HepG2 (cell line): ENCODE measurements at regions not wholly inside any gene's neighbourhood (a gene's known extent, or its start where the extent isn't known, plus 50 kb on each side); places are given as distances from the start of the nearest gene placed in this dataset.

ENCODE experiments used
- AHR ChIP-seq: IDR thresholded peaks from 2 replicates; pipeline ENCODE4 v1.6.1; 2018; ENCODE audit warnings: missing genetic modification reagents, missing compliant biosample characterization
- BCL3 ChIP-seq: sonication (generic); formaldehyde crosslinking; IDR thresholded peaks from 2 replicates; pipeline ENCODE4 v1.5.1; 2020; ENCODE audit warnings: mild to moderate bottlenecking, missing genetic modification reagents, moderate library complexity
- CHD2 ChIP-seq: IDR thresholded peaks from 2 replicates; pipeline ENCODE4 v1.6.1; 2011; ENCODE audit warnings: low read depth, low read length, improper control_type of control experiment
- CSRNP1 ChIP-seq: sonication (generic); formaldehyde crosslinking; IDR thresholded peaks from 2 replicates; pipeline ENCODE4 v1.8.1; 2023; ENCODE audit warnings: mild to moderate bottlenecking, missing genetic modification reagents
- ELF1 ChIP-seq: sonication (generic); formaldehyde crosslinking; IDR thresholded peaks from 2 replicates; pipeline ENCODE4 v1.4.0; 2020; ENCODE audit warnings: missing genetic modification reagents
- FOXO4 ChIP-seq: sonication (generic); formaldehyde crosslinking; conservative IDR thresholded peaks from 2 replicates; pipeline ENCODE4 v1.8.1; 2023; ENCODE audit warnings: missing genetic modification reagents
- HNRNPK ChIP-seq: fragments of 200-400 bp; formaldehyde crosslinking; IDR thresholded peaks from 2 replicates; pipeline ENCODE4 v1.6.1; 2018; ENCODE audit warnings: low read length, low read depth, moderate library complexity, mild to moderate bottlenecking; ENCODE audit not compliant: poor library complexity, severe bottlenecking
- JUNB ChIP-seq: sonication (generic); formaldehyde crosslinking; IDR thresholded peaks from 2 replicates; pipeline ENCODE4 v1.8.0; 2022; ENCODE audit warnings: missing genetic modification reagents, mild to moderate bottlenecking, borderline replicate concordance
- MED8 ChIP-seq: sonication (generic); formaldehyde crosslinking; IDR thresholded peaks from 2 replicates; pipeline ENCODE4 v1.8.1; 2023; ENCODE audit warnings: mild to moderate bottlenecking, missing genetic modification reagents; ENCODE audit not compliant: insufficient replicate concordance
- MIXL1 ChIP-seq: IDR thresholded peaks from 2 replicates; pipeline ENCODE4 v1.6.1; 2016
- MLLT10 ChIP-seq: sonication (generic); formaldehyde crosslinking; IDR thresholded peaks from 2 replicates; pipeline ENCODE4 v1.4.0; 2020; ENCODE audit warnings: missing genetic modification reagents
- ONECUT2 ChIP-seq: sonication (generic); formaldehyde crosslinking; IDR thresholded peaks from 2 replicates; pipeline ENCODE4 v1.4.0; 2020; ENCODE audit warnings: missing genetic modification reagents
- SP1 ChIP-seq, 2 experiments: fragments of 450-650 bp in 1 of 2; sonication (generic) in 1 of 2; formaldehyde crosslinking in 1 of 2; IDR thresholded peaks; 2 replicates each; pipeline versions ENCODE4 v1.4.0 to v1.6.1; 2016 to 2020; ENCODE audit warnings: missing genetic modification reagents in 1 of 2
- SP5 ChIP-seq: IDR thresholded peaks from 2 replicates; pipeline ENCODE4 v1.6.1; 2016; ENCODE audit warnings: low read depth, borderline replicate concordance
- TEAD2 ChIP-seq: sonication (generic); formaldehyde crosslinking; IDR thresholded peaks from 2 replicates; pipeline ENCODE4 v1.9.0; 2021; ENCODE audit warnings: missing genetic modification reagents
- TRIM24 ChIP-seq: sonication (generic); formaldehyde crosslinking; IDR thresholded peaks from 2 replicates; pipeline ENCODE4 v1.8.0; 2022; ENCODE audit warnings: mild to moderate bottlenecking, missing genetic modification reagents
- XBP1 ChIP-seq: sonication (generic); formaldehyde crosslinking; IDR thresholded peaks from 2 replicates; pipeline ENCODE4 v1.5.0; 2020; ENCODE audit warnings: missing genetic modification reagents
- ZBTB42 ChIP-seq: sonication (generic); formaldehyde crosslinking; IDR thresholded peaks from 2 replicates; pipeline ENCODE4 v1.5.0; 2020; ENCODE audit warnings: mild to moderate bottlenecking, missing genetic modification reagents
- ZNF264 ChIP-seq: sonication (generic); formaldehyde crosslinking; IDR thresholded peaks from 2 replicates; pipeline ENCODE4 v1.4.0; 2020; ENCODE audit warnings: missing genetic modification reagents
- ZNF34 ChIP-seq: sonication (generic); formaldehyde crosslinking; IDR thresholded peaks from 2 replicates; pipeline ENCODE4 v1.4.0; 2020; ENCODE audit warnings: mild to moderate bottlenecking, missing genetic modification reagents, borderline replicate concordance
- ZNF672 ChIP-seq: sonication (generic); formaldehyde crosslinking; IDR thresholded peaks from 2 replicates; pipeline ENCODE4 v1.8.1; 2022; ENCODE audit warnings: missing genetic modification reagents
- TF ChIP-seq, protein P1 (sequence below), 2 experiments: IDR thresholded peaks; 2 replicates each; pipeline ENCODE4 v1.6.1; 2011 to 2012; ENCODE audit warnings: low read length in 2 of 2, borderline replicate concordance in 1 of 2, low read depth in 1 of 2, mild to moderate bottlenecking in 1 of 2, moderate library complexity in 1 of 2
- TF ChIP-seq, protein P2 (sequence below): sonication (generic); formaldehyde crosslinking; IDR thresholded peaks from 2 replicates; pipeline ENCODE4 v1.8.1; 2023; ENCODE audit warnings: mild to moderate bottlenecking, missing genetic modification reagents, borderline replicate concordance

- TF ChIP-seq, protein P1, sequence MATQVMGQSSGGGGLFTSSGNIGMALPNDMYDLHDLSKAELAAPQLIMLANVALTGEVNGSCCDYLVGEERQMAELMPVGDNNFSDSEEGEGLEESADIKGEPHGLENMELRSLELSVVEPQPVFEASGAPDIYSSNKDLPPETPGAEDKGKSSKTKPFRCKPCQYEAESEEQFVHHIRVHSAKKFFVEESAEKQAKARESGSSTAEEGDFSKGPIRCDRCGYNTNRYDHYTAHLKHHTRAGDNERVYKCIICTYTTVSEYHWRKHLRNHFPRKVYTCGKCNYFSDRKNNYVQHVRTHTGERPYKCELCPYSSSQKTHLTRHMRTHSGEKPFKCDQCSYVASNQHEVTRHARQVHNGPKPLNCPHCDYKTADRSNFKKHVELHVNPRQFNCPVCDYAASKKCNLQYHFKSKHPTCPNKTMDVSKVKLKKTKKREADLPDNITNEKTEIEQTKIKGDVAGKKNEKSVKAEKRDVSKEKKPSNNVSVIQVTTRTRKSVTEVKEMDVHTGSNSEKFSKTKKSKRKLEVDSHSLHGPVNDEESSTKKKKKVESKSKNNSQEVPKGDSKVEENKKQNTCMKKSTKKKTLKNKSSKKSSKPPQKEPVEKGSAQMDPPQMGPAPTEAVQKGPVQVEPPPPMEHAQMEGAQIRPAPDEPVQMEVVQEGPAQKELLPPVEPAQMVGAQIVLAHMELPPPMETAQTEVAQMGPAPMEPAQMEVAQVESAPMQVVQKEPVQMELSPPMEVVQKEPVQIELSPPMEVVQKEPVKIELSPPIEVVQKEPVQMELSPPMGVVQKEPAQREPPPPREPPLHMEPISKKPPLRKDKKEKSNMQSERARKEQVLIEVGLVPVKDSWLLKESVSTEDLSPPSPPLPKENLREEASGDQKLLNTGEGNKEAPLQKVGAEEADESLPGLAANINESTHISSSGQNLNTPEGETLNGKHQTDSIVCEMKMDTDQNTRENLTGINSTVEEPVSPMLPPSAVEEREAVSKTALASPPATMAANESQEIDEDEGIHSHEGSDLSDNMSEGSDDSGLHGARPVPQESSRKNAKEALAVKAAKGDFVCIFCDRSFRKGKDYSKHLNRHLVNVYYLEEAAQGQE (IDR thresholded peaks at IDR 0.05; ENCODE audit: borderline replicate concordance in 1 of 2, low read depth in 1 of 2, low read length in 2 of 2) = no peak
- TF ChIP-seq ZBTB42 (CRISPR knock-in tag) = no peak
- TF ChIP-seq XBP1 (CRISPR knock-in tag) = no peak
- no peak for TF ChIP-seq TRIM24 (CRISPR knock-in tag)
- no peak for TF ChIP-seq AHR (CRISPR knock-in tag)
- TF ChIP-seq BCL3 (CRISPR knock-in tag) = peak; percentile 88; the same call in 1 of the 2 replicates
- TF ChIP-seq CSRNP1 = no peak
- peak; percentile 37 for TF ChIP-seq SP5
- TF ChIP-seq ZNF264 (CRISPR knock-in tag) = no peak
- no peak for TF ChIP-seq ONECUT2 (CRISPR knock-in tag)
- TF ChIP-seq ELF1 (CRISPR knock-in tag) = peak; percentile 47
- no peak for TF ChIP-seq SP1 (IDR thresholded peaks at IDR 0.05)
- no peak for TF ChIP-seq SP1 (CRISPR knock-in tag; IDR thresholded peaks at IDR 0.05)
- no peak for TF ChIP-seq MIXL1 (CRISPR knock-in tag)
- no peak for TF ChIP-seq JUNB (CRISPR knock-in tag)
- no peak for TF ChIP-seq FOXO4
- no peak for TF ChIP-seq CHD2
- TF ChIP-seq, protein P2, sequence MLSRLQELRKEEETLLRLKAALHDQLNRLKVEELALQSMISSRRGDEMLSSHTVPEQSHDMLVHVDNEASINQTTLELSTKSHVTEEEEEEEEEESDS (CRISPR knock-in tag) = no peak
- TF ChIP-seq MED8 = no peak
- no peak for TF ChIP-seq ZNF672 (CRISPR knock-in tag)
- no peak for TF ChIP-seq MLLT10 (CRISPR knock-in tag)
- TF ChIP-seq ZNF34 (CRISPR knock-in tag) = peak; percentile 82; the same call in 1 of the 2 replicates
- no peak for TF ChIP-seq TEAD2 (CRISPR knock-in tag)
- no peak for TF ChIP-seq HNRNPK
Measured at GRCh38 chr14:31944256-31945073, 132.6 kb upstream of the ARHGAP5 start (continued).
